Activated T-cell treated with anti-CD3 and anti-CD28 coated beads for 24 hours (primary cell): ENCODE measurements at regions not wholly inside any gene's neighbourhood (a gene's known extent, or its start where the extent isn't known, plus 50 kb on each side); places are given as distances from the start of the nearest gene placed in this dataset.

Experiments
- DNase-seq: peaks from one replicate; pipeline ENCODE4 v3.0.0-alpha.2; 2020; ENCODE audit warnings: low read depth

GRCh38 chr6:87851674-87852299 is 149.8 kb upstream of the AKIRIN2 start:
- no peak for DNase-seq

DNA sequence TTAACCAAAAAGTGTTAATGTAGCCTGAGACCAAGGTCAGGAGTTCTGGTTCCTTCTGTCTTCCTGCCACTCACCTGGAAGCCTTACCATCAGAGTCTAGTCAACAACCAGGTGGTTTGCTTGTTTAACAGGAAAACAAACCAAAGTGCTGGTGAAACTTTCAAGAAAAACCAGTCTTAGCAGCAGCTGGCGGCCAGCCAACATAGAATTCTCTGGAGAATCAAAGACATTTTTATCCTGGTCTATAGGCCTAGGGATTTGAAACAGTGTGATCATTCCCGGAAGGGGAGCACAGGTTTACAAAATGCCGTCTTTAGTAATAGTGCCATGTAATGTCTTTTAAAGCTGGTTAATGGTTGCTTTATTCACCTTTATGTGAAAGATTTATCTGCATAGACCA is 146.6 kb upstream of the AKIRIN2 start:
- no peak for DNase-seq

GRCh38 chr6:87847830-87848210 is 145.8 kb upstream of the AKIRIN2 start:
- no peak for DNase-seq

DNA sequence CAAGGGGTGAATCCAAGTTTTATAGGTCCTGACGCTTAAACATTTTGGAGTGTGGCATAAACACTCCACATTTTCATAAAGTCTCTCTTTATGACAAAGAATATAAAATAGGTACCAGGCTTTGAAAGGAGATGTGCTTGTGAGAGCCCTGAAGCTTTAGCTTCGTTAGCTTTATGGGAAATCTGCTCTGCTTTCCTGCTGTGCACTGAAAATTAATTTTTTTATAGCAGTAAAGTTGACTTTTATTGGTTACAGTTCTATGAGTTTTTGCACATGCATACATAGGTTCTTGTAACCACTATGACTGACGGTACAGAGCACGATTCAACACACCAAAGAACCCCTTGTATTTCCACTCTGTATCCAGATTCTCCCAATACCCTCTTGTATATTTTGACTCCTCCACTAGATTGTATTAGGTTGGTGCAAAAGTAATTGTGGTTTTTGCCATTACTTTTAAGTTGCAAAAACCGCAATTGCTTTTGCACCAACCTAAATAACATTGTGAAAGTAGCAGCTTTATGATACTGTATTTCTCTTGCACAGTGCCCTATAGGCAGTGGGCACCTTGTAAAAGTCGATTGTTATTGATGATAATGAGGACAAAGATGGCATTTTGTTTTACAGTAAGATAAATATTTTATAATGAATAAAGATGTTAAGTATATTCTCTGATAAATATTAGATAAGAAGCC is 145.2 kb upstream of the AKIRIN2 start:
- DNase-seq: no peak

GRCh38 chr6:87846434-87846833 is 144.4 kb upstream of the AKIRIN2 start:
- DNase-seq: no peak

GRCh38 chr6:87840324-87840723 is 138.3 kb upstream of the AKIRIN2 start:
- DNase-seq: no peak

DNA sequence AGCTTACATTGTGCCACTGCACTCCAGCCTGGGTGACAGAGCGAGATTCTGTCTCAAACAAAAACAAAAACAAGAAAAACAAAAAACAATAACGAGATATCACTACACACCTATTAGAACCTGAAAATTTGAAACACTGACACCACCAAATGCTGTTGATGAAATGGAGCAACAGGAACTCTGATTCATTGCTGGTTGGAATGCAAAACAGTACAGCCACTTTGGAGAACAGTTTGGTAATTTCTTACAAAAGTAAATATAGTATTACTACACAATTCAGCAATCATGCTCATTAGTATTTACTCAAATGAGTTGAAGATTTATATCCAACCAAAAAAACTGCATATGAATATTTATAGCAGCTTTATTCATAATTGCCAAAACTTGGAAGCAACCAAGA is 135.8 kb upstream of the AKIRIN2 start:
- DNase-seq: no peak

- no peak for DNase-seq
These were observed 135.4 kb upstream of the AKIRIN2 start for GRCh38 chr6:87837444-87837843.

- DNase-seq: no peak
These were observed 130.2 kb upstream of the AKIRIN2 start for GRCh38 chr6:87832025-87832825.

- no peak for DNase-seq
These were observed 128.9 kb upstream of the AKIRIN2 start for GRCh38 chr6:87830907-87831306.

- no peak for DNase-seq
These were observed 127.6 kb upstream of the AKIRIN2 start for GRCh38 chr6:87829622-87830121.

DNA sequence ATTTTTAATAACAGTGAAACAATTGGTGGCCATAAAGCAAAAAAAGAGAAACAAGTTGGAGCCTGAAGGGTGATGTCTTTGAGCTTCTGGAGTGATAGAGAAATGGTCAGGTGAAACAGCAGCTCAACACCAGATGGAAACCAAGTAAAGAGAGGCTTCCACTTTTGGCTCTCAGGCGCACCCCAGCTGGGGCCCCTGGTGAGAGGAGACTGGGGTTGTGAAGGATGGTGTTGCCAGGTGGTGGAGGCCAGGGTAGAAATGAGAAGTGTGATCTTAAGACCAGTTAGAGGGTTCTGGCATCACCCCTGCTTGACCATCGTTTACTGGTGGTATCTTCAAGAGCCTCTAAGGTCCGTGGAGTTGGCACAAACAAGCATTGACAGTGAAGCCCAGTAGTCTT is 126.0 kb upstream of the AKIRIN2 start:
- DNase-seq: no peak

- no peak for DNase-seq
These were observed 125.3 kb upstream of the AKIRIN2 start for GRCh38 chr6:87827346-87827745.

DNA sequence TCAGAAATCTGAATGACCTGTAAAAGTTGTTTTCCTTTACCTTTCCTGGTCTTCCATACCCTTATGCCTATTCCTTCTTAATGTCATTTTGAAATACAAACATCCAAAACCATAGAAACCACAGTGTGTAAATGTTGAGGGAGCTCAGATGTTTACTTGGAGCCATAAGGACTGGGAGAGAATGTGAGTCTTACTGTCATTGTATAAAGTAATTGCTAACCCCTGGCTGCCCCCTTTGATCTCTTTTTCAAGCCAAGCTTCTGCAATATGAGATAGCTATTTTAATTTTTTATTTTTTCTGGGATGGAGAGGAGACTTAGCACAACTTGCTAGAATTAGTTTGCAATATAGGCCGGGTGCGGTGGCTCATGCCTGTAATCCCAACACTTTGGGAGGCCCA is 124.4 kb upstream of the AKIRIN2 start:
- DNase-seq: no peak

DNA sequence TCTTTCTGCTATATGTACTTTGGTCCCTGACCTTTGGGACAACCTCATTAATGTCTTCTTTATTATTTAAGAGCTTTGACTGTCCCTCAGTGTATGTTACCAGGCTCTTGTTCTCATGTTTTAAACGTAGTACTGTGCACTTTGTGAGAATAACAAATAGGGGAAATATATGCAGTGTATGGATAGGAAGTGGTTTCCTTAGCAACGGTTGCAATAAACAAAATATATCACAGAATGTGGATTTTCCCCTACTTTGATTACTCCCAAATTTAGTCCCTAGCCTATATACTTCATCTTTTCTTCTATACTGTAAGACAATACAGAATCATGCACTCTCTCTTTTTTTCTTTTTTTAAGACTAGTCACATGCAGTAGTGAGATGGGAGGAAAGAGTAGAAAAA is 123.8 kb upstream of the AKIRIN2 start:
- DNase-seq: no peak

GRCh38 chr6:87824958-87825491 is 123.0 kb upstream of the AKIRIN2 start:
- no peak for DNase-seq

DNA sequence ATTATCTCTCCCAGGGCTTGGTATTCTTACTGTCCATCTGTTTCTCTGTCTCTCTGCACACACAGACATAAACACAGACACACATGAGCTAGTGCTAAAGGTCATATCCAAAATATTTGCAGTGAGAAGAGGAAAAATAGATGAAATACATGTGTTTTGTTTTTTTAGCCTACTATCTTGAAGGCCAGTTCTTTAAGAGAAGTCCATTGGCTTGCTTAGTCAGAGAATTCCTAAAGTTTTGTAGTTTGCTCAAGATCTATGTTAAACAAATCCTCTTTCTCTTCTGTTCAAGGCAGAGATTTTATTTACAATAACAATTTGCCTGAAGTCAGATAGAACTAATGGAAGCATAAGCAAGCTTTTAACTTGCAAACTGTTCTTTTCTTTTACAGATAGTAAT is 120.0 kb upstream of the AKIRIN2 start:
- no peak for DNase-seq

GRCh38 chr6:87820343-87820984 is 118.4 kb upstream of the AKIRIN2 start:
- no peak for DNase-seq

GRCh38 chr6:87817183-87817582 is 115.2 kb upstream of the AKIRIN2 start:
- no peak for DNase-seq

DNA sequence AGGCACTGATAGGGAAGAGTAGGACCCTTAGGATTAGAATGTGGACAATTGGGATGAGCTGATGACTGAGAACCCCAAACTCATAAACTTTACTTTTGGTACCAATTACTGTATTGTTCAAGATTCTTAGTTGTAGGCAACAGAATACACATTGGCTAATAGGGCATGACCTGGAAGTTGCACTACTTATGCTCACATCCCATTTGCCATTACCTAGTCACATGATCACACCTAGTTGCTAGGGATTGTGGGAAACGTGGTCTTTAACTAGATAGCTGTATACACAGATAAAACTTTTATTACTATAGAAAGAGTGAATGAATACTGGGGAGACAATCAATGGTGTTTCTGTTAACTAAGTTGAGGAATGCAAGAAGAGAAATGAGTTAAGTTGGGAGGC is 113.4 kb upstream of the AKIRIN2 start:
- DNase-seq: no peak

DNA sequence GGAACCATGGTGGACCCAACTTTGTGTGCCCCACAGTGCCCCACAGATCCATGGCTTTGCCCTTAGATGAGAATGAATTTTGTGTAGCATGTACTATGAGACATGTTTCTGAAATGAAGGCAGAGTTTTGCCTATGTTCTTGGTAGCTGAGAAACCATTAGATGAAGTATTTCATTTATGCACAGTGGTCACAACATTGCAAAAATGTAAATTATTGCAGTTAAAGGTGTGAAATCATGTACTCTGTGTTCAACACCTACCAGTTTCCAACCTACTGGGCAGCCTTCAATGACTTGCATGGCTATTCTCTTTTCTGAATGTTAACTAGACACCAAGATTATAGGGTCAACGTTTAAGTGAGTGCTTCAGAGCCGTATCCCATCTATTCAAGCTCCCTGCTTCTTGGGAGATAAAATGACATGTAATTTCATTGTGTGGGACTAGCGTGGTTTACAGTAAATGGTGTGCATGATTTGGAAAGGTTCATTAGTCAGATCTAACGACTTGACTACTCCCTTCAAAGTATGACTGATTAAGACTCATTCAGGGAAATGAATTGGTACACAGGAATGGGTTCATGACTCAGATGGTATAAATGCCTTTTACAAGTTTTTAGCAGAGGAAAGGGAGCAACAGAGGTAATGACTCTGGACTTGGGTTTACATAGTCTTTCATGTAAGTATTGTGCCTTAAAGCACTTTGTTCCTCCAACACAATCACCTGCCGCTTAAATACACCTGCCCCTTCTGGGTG is 106.1 kb upstream of the AKIRIN2 start:
- no peak for DNase-seq

DNA sequence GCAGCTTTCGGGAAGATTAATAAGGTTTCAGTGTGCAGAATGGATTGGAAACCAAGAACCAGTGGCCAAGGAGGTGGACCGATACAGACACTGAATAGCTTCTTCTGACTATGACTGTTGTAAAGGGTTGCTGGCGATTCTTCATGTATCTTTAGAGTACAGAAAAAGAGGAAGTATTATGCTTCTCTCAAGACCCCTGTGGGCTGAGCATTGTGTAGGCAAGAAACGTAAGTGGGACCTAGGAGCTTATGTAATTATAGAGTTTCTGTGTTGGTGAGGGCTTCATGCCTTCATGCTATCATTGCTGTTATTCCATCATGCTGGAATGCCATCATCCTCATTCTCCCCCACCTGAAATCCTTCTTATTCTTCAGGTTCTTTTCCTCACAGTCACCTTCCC is 105.4 kb upstream of the AKIRIN2 start:
- no peak for DNase-seq
